HG02884 (cell line): ENCODE measurements at regions not wholly inside any gene's neighbourhood (a gene's known extent, or its start where the extent isn't known, plus 50 kb on each side); places are given as distances from the start of the nearest gene placed in this dataset.
"Not testable (repeated sequence)": the region's sequence is repeated elsewhere in the genome, so short reads cannot be mapped to it uniquely, and the experiment has no call there.

Source experiments
- ATAC-seq: cut with Tn5 transposase; IDR thresholded peaks from one replicate; pipeline ENCODE4 v1.9.1; 2021; ENCODE audit warnings: mild to moderate bottlenecking, moderate library complexity; ENCODE audit not compliant: unreplicated experiment

GRCh38 chr2:67159929-67160328, 237.2 kb upstream of the ETAA1 start:
- peak; percentile 60 for ATAC-seq

- ATAC-seq = no peak
Observed at GRCh38 chr2:67164771-67165522, 232.2 kb upstream of the ETAA1 start.

GRCh38 chr2:67165523-67165990, 231.6 kb upstream of the ETAA1 start:
- ATAC-seq = no peak

DNA sequence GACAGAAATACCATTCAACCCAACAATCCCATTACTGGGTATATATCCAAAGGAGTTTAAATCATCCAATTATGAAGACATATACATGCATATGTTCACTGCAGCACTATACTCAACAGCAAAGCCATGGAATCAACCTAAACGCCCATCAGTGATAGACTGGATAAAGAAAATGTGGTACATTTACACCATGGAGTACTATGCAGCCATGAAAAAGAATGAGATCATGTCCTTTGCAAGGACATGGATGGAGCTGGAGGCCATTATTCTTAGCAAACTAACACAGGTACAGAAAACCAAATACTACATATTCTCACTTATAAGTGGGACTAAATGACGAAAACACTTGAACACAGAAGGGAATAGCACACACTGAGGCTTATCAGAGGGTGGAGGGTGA, 230.6 kb upstream of the ETAA1 start:
- not testable (repeated sequence) for ATAC-seq

DNA sequence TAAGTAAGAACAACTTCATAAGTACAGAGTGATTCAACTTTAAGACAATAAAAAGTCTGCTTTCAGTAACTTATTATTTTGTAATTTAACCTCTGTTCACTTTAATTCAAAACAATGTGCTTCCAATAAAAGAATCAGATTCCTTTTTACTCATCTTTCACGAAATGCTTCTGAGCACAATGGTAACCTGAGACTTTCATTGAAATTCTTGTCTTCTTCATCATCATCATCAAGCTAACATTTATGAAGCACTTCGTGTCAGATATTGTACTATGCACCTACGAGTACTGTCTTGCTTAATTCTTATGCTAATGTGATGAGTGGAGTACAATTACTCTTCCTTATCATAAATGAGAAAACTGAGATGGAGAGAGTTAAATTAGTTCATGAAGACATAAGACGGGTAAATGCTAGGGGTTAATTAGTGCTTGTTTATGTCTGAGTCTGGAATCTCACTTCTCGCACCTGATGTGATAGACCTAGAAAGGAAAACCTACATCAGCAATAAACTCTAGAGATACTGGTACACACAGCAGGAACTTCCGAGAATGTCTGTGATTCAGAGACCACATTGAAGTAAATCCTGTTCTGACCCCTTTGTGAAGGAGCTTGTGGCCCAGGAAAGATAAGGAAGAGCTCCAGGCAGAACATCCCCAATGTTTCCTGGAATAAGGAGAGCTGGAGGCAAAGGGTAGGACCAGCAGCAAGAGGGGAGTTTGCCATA, 227.6 kb upstream of the ETAA1 start:
- ATAC-seq = no peak

- ATAC-seq = no peak
Observed at GRCh38 chr2:67179526-67179925, 217.6 kb upstream of the ETAA1 start.

- ATAC-seq = no peak
Observed at GRCh38 chr2:67180841-67181240, 216.3 kb upstream of the ETAA1 start.

DNA sequence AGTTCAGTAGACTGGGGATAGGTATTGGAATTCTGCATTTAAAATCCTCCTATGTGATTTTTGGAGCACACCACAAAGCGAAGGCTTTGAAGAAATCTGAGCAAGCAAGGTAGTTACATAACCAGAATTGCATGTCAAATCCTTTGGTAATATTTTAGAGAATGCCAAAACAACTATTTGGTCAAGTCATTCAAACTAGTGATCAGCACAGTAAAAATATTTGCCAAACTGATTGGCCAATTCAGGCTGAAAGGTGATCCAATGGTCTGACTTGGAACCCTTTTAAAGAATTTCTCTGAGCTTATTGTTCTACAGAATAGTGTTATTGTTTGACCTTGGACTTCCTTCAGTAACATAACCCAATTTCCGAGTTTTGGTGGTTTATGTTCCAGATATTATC, 214.2 kb upstream of the ETAA1 start:
- ATAC-seq = no peak

DNA sequence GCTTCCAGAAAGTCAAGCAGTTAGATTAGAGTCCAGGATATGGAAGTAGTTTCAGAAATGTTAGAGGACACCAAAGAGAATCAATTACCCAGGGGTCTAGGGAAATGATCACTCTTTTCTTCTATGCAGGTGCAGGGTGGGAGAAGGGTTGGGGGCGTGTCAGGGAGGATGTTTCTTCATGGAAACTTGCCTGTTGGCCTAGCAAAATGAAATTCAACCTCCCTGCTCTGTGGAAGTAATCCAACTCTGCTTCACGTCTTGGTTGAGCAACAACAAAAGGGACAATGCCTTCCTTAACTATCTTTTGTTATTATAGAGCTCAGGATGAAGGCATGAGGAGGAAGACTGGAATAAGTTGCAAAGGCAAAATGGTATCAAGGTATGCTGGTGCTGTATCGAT, 210.8 kb upstream of the ETAA1 start:
- no peak for ATAC-seq

DNA sequence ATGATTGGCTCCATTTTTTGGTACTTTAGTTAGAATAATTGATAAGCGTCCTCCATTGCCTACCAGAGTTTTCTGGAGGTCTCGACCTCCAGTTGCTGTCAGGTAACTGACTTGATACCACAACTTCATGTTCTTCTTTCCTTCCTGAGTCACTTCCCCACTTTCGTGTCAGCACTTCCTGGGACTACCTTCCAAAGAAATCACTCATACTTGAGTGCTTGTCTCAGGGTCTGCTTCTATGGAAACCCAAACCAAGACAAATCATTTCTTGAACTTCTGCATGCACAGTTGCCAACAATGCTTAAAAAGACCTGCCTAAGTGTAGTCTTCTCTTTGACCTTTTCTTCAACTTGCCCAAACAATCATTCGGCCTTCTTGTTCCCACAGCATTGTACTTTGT, 210.3 kb upstream of the ETAA1 start:
- ATAC-seq = no peak

DNA sequence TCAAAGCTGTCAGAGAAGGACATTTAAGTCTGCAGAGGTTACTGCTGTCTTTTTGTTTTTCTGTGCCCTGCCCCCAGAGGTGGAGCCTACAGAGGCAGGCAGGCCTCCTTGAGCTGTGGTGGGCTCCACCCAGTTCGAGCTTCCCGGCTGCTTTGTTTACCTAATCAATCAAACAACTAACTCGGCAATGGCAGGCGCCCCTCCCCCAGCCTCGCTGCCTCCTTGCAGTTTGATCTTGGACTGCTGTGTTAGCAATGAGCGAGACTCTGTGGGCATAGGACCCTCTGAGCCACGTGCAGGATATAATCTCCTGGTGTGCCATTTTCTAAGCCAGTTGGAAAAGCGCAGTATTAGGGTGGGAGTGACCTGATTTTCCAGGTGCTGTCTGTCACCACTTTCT, 201.8 kb upstream of the ETAA1 start:
- ATAC-seq = not testable (repeated sequence)

- no peak for ATAC-seq
Observed at GRCh38 chr2:67201521-67201920, 195.6 kb upstream of the ETAA1 start.

GRCh38 chr2:67204349-67204748, 192.8 kb upstream of the ETAA1 start:
- no peak for ATAC-seq

DNA sequence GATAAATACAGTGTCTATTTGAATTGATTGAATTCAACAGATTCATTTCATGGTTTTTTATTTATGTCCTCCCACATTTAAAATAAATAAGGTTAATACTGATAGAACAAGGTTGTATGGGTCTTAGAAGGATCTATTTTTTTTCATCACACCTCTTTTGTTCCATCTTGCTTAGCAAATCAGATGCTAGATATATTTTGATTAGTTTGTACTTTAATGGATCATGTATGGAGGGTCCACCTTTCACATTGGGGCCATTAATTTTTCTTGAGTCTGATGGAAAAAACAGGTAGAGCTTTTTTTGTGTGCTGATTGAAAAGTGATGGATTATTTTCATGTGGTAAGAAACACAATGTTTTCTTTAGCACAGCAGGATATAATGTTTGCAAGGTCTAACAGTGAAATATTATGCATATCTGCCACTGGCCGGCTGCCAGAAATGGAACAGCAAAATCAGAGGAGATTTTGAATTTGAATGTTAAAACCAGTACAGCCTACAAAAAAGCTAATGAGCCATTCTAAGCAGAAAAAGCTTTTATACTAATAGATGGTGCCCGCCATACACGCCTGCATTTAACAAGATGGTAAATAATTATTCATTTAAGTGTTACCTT, 188.1 kb upstream of the ETAA1 start:
- ATAC-seq = no peak

DNA sequence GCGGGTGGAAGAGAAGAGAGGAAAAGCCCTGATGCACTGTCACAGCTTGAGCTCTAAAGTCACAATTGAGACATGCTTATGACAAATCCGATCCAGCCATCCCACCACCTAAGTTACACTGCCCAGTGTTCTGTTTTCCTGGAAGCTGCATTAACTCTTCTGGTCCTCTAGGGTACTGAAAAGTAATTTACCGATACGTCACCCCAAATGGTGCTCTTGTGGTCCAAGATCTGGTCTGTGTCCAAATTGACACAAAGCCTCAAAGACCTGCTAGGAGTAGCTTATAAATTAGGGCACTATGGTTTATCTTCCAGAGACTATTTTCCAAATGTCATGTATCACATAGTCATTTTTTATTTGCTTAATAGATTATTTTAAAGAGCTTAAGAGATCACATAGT, 186.7 kb upstream of the ETAA1 start:
- ATAC-seq = no peak

DNA sequence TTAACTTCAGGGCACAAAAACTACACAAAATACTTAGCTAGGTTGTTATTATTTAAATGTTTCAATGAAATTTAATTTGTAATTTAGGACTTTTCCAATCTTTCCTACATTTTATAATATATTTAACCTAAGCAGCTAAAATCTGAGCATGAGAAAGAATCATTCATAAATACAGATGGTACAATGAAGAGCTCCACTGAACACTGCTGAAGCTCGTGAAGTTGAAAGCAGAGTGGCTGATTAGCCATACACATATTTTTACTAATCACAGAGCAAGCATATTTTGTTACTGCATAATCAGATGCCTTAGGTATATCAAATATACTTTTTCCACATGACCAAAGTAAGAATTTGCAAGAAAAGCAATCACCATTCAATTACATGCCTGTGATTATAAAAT, 184.9 kb upstream of the ETAA1 start:
- no peak for ATAC-seq

GRCh38 chr2:67213270-67213670, 183.9 kb upstream of the ETAA1 start:
- no peak for ATAC-seq

DNA sequence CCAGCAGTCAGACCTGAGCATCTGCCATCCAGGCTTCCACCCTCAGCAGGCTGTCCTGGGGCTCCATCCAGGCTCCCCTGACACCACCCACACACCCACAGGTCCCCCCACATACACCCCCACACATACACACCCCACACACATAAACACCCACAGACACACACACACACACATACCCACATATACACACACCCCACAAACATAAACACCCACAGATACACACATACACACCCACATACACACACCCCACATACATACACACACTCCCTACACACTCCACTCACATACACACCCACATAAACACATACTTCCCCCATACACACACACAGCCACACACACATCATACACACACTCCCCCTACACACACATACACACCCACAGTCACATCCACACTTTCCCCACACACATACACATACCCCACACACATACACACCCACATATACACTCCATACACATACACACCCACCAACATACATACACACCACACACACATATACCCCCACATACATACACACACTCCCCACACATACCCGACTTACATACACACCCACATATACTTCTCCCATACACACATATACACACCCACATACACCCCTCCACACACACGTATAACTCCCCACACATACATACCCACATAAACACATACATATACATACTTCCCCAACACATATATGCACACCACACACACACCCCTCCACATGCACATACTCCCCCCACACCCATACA, 183.3 kb upstream of the ETAA1 start:
- no peak for ATAC-seq

- no peak for ATAC-seq
Observed at GRCh38 chr2:67214585-67215185, 182.4 kb upstream of the ETAA1 start.

DNA sequence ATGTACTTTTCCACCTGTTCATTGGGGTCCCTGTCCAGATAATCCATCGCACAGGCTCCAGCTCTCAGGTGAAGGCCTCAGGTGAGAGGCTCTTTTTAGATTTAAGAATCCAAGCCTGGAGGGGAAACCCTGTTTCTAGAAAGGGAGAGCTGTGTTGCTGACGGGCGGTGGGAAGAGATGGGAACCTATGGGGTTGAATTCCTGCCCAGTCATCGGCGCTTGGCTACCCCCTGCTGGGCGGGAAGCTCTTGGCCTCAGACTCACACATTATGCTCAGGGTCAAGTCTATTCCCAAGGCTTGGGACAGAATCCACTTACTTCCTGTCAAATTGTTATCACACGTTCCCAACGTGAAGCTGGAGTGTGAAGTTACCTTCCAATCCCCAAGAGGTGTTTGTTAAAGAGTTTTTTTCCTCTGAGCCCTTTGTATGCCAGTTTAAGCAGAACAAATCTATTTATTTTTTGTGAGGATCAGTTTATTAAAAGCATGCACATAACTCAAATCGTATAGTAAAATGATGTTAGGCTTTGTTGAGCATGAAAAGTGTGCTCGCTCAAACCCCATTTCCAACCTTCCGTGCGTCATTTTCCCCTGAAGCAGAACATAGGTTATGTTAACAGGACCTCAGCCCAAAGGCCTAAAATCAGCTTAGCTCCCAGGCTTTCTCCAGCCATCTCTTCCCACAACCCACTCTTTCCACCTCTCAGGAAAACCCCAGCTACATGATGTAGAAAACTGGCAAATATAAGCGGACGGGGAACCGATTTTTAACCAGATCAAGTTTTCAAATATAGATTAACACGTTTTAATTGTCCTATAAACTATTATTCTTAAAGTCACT, 181.7 kb upstream of the ETAA1 start:
- ATAC-seq = no peak
